ENCODE measurements at regions not wholly inside any gene's neighbourhood (a gene's known extent, or its start where the extent isn't known, plus 50 kb on each side); places are given as distances from the start of the nearest gene placed in this dataset.

DNA sequence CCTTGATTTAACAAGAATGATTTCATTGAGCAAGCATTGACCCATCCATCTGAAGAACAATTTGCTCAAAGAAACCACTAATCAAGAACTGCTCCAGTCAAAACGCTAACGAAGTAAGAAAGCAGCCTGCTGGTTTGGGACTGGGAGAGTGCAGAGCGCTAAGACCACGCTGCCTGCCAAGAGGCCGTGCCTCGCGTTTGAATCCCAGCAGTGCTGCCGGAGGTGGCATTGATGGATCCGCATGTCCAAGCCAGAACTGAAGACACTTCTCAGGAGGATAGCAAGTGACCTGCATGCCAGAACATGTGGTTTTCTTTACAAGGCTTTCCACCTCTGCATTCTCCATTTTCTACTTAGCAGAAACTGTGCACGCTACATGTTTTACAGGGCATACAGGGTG, 105.2 kb upstream of the FOXC1 start:
- H3K36me3 Mint-ChIP-seq (ENCODE audit: insufficient read depth in 1 of 3, low read depth in 3 of 3) = no peaks in the 10 kb centered on the region
- H3K4me1 Mint-ChIP-seq = no peaks in the 10 kb centered on the region
- H2BK20ac ChIP-seq (ENCODE audit: low read depth, low read length, poor library complexity, severe bottlenecking) = no peak overlapping the region
- H2BK5ac ChIP-seq (ENCODE audit: insufficient read length, low read length) = no peak overlapping the region
- no peak overlapping the region for H2AK5ac ChIP-seq (ENCODE audit: insufficient read length, low read length)
- no peaks in the 10 kb centered on the region for H3K27me3 ChIP-seq (ENCODE audit: insufficient read depth, low read length)
- no peak overlapping the region for H3K9ac ChIP-seq (ENCODE audit: extremely low read depth, insufficient read length, low read length)
- H3K4ac ChIP-seq (ENCODE audit: low read depth, low read length) = no peak overlapping the region
- H3K27ac Mint-ChIP-seq = no peak overlapping the region; a peak in 1 of 7 replicates
- no peak overlapping the region for H4K91ac ChIP-seq (ENCODE audit: insufficient read length, low read depth, low read length)
- H3K9me3 ChIP-seq (ENCODE audit: control insufficient read depth, low read depth, low read length) = no peaks in the 10 kb centered on the region
- H3K27me3 Mint-ChIP-seq (ENCODE audit: low read depth) = peaks cover 6% of the 10 kb centered on the region
- 0 out of 5 replicates have a peak, but pooled peaks cover 2 to 4% of the 10 kb centered on the region in 2 experiments for H3K9me3 Mint-ChIP-seq
- TF ChIP-seq, protein P1, sequence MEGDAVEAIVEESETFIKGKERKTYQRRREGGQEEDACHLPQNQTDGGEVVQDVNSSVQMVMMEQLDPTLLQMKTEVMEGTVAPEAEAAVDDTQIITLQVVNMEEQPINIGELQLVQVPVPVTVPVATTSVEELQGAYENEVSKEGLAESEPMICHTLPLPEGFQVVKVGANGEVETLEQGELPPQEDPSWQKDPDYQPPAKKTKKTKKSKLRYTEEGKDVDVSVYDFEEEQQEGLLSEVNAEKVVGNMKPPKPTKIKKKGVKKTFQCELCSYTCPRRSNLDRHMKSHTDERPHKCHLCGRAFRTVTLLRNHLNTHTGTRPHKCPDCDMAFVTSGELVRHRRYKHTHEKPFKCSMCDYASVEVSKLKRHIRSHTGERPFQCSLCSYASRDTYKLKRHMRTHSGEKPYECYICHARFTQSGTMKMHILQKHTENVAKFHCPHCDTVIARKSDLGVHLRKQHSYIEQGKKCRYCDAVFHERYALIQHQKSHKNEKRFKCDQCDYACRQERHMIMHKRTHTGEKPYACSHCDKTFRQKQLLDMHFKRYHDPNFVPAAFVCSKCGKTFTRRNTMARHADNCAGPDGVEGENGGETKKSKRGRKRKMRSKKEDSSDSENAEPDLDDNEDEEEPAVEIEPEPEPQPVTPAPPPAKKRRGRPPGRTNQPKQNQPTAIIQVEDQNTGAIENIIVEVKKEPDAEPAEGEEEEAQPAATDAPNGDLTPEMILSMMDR (conservative IDR thresholded peaks at IDR 0.05) = no peak
- H4K20me1 ChIP-seq (ENCODE audit: control insufficient read depth, insufficient read depth, insufficient read length) = no peaks in the 10 kb centered on the region
- no peak overlapping the region for H4K8ac ChIP-seq (replicated peaks; ENCODE audit: insufficient read length, low read depth, low read length)
- no peak overlapping the region for H3K27ac ChIP-seq (ENCODE audit: insufficient read length, low read depth, low read length)
- H3T11ph ChIP-seq (ENCODE audit: low read length) = no peak overlapping the region
- H3K14ac ChIP-seq (ENCODE audit: insufficient read depth, low read length) = no peak overlapping the region
- no peak overlapping the region for H3K4me3 Mint-ChIP-seq
- H3K79me2 ChIP-seq (ENCODE audit: insufficient read depth, low read length) = no peaks in the 10 kb centered on the region
- H2BK15ac ChIP-seq (ENCODE audit: low read depth, low read length) = no peak overlapping the region
- no peak overlapping the region for H2BK12ac ChIP-seq (ENCODE audit: insufficient read length, low read depth, low read length)
- no peak overlapping the region for H3K23ac ChIP-seq (ENCODE audit: insufficient read length, low read depth, low read length)
- H3K4me1 ChIP-seq (ENCODE audit: insufficient read depth, low read length) = no peaks in the 10 kb centered on the region
- no peak overlapping the region for H2AFZ ChIP-seq (ENCODE audit: low read length)
- H3K56ac ChIP-seq (ENCODE audit: insufficient read length, low read depth, low read length) = no peak overlapping the region
- H3K23me2 ChIP-seq (ENCODE audit: insufficient read length, low read depth, low read length, poor library complexity, severe bottlenecking) = no peaks in the 10 kb centered on the region
- no peak overlapping the region for H4K5ac ChIP-seq (ENCODE audit: insufficient read length, low read depth, low read length)
- no peak overlapping the region for H2BK120ac ChIP-seq (ENCODE audit: low read depth, low read length, poor library complexity, severe bottlenecking)
- H3K79me1 ChIP-seq (ENCODE audit: insufficient read depth, low read depth, low read length, poor library complexity, severe bottlenecking) = no peaks in the 10 kb centered on the region
- no peak for DNase-seq
- no peak overlapping the region for H3K18ac ChIP-seq (ENCODE audit: insufficient read length, low read depth, low read length)
- WGBS (ENCODE audit: extremely low coverage, insufficient read length, low lambda C conversion rate) = no CpG with 5 or more reads among the region's 10 CpGs
- H3K4me2 ChIP-seq (ENCODE audit: insufficient read depth, insufficient read length, low read length) = no peak overlapping the region

Data from H9 (cell line).